ENCODE measurements at regions not wholly inside any gene's neighbourhood (a gene's known extent, or its start where the extent isn't known, plus 50 kb on each side); places are given as distances from the start of the nearest gene placed in this dataset.

DNA sequence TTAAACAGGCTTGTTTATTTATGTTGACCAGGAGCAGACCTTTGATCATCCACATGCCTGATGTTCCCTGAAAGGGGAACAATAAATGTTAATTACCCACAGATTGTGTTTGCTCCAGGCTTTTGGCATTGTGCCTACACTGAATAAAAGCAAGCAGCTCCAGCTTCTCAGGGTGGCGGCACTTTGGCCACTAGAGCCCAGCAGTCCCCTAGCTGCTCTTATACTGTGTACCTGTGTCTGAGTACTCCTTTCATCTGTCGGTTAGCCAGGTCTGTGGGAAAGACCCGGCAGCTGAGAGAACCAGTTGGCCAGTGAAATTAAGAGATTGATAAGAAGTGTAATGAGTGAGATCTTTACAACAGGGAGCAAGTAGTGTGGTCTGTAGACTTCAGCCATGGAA lies 254.8 kb upstream of the FTMT start:
- H3K36me3 Mint-ChIP-seq: peaks cover 0 to 3% (median 0%) of the 10 kb centered on the region in 5 donors
- no peak overlapping the region for H3K27ac Mint-ChIP-seq
- no peaks in the 10 kb centered on the region for H3K4me1 Mint-ChIP-seq
- no peak for ATAC-seq
- no peaks in the 10 kb centered on the region for H3K27me3 ChIP-seq (ENCODE audit: control insufficient read depth in 2 of 2, insufficient read depth in 2 of 2, low read length in 2 of 2)
- no peak for DNase-seq
- H3K27me3 Mint-ChIP-seq: no peaks in the 10 kb centered on the region
- H3K9me3 ChIP-seq (ENCODE audit: control insufficient read depth in 2 of 3, low read length in 3 of 3): no peaks in the 10 kb centered on the region
- no peak overlapping the region for H3K27ac ChIP-seq (ENCODE audit: low read depth, low read length)
- POLR2A ChIA-PET: no interaction called here
- peaks cover 0 to 25% (median 6%) of the 10 kb centered on the region in 11 donors for H3K9me3 Mint-ChIP-seq
- H3K36me3 ChIP-seq (ENCODE audit: control insufficient read depth in 2 of 3, insufficient read depth in 3 of 3, low read length in 3 of 3): no peaks in the 10 kb centered on the region
- no peaks in the 10 kb centered on the region for H3K4me1 ChIP-seq (ENCODE audit: control insufficient read depth in 2 of 2, insufficient read depth in 2 of 2, low read length in 2 of 2)
- H3K4me3 ChIP-seq (ENCODE audit: low read length): no peak overlapping the region
- intact Hi-C loops (cut with micrococcal nuclease): no loop called here
- CTCF ChIA-PET: no interaction called here
- H3K4me3 Mint-ChIP-seq: no peak overlapping the region

DNA sequence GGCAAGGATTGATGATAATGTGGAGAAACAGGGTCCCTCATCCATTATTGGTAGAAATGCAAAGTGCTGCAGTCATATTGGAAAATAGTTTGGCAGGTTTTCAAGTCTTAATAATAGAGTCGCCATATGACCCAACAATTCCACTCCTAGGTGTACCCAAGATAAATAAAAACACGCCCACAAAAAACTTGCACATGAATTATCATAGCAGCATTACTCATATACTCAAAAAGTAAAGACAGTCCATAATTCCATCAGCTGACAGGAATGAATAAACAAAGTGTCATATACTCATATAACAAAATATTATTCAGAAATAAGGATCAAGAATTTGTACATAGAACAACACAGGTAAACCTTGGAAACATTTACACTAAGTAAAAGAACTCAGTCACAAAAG lies 242.9 kb upstream of the FTMT start:
- no peak for ATAC-seq
- Histone ChIP-seq H3K27ac (ENCODE audit: low read depth, low read length) (no peak overlapping the region), H3K4me3 (ENCODE audit: low read length) (no peak overlapping the region), H3K27me3 (ENCODE audit: control insufficient read depth in 2 of 2, insufficient read depth in 2 of 2, low read length in 2 of 2) (no peaks in the 10 kb centered on the region), H3K36me3 (ENCODE audit: control insufficient read depth in 2 of 3, insufficient read depth in 3 of 3, low read length in 3 of 3) (no peaks in the 10 kb centered on the region), H3K4me1 (ENCODE audit: control insufficient read depth in 2 of 2, insufficient read depth in 2 of 2, low read length in 2 of 2) (no peaks in the 10 kb centered on the region), H3K9me3 (ENCODE audit: control insufficient read depth in 2 of 3, low read length in 3 of 3) (no peaks in the 10 kb centered on the region)
- intact Hi-C loops (cut with micrococcal nuclease): no loop called here
- POLR2A ChIA-PET: no interaction called here
- Mint-ChIP-seq H3K27ac (no peak overlapping the region), H3K27me3 (no peaks in the 10 kb centered on the region), H3K4me3 (no peak overlapping the region), H3K9me3 (peaks cover 0 to 15% (median 10%) of the 10 kb centered on the region in 11 donors), H3K4me1 (no peaks in the 10 kb centered on the region), H3K36me3 (no peaks in the 10 kb centered on the region)
- no peak for DNase-seq
- CTCF ChIA-PET: no interaction called here

DNA sequence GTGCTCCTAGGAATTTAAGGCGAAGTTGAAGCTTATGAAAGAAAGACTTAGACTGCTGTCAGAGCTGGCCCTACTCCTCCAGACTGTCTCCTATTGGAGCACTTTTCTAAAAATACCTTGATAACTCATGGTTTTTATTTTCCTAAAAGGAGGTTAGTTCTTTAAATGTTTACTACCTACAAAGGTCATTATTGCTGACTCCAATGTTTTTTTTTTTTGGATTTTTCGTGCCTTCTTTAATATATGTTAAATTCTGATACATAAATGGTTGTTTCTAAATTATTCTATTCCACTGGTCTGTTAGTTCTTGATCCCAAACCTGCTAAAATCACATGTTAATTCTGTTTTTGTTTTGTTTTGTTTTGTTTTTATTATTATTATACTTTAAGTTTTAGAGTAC lies 227.6 kb upstream of the FTMT start:
- ChIA-PET CTCF (no interaction called here), POLR2A (no interaction called here)
- no peak overlapping the region for H3K27ac ChIP-seq (ENCODE audit: low read depth, low read length)
- Mint-ChIP-seq H3K36me3 (no peaks in the 10 kb centered on the region), H3K9me3 (peaks cover 0 to 10% (median 0%) of the 10 kb centered on the region in 11 donors), H3K4me1 (no peaks in the 10 kb centered on the region), H3K4me3 (no peak overlapping the region), H3K27ac (no peak overlapping the region), H3K27me3 (no peaks in the 10 kb centered on the region)
- H3K4me3 ChIP-seq (ENCODE audit: low read length): no peak overlapping the region
- DNase-seq (no peak), ATAC-seq (no peak)
- H3K36me3 ChIP-seq (ENCODE audit: control insufficient read depth in 2 of 3, insufficient read depth in 3 of 3, low read length in 3 of 3): no peaks in the 10 kb centered on the region
- H3K27me3 ChIP-seq (ENCODE audit: control insufficient read depth in 2 of 2, insufficient read depth in 2 of 2, low read length in 2 of 2): no peaks in the 10 kb centered on the region
- intact Hi-C loops (cut with micrococcal nuclease): no loop called here
- no peaks in the 10 kb centered on the region for H3K9me3 ChIP-seq (ENCODE audit: control insufficient read depth in 2 of 3, low read length in 3 of 3)
- H3K4me1 ChIP-seq (ENCODE audit: control insufficient read depth in 2 of 2, insufficient read depth in 2 of 2, low read length in 2 of 2): no peaks in the 10 kb centered on the region

DNA sequence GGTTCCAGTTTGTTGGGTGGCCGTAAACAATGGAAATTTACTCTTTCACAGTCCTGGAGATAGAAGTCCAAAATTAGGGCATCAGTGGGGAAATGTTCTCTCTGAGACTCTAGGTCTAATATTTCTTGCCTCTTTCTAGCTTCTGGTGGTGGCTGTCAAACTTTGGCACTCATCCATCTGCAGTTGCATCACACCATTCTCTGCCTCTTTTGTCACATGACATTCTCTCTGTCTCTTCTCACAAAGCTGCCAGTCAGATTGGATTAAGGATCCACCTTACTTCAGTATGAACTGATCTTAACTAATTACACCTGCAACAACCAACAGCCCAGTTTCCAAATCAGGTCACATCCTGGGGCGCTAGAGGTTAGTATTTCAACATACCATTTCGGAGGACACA lies 222.9 kb upstream of the FTMT start:
- no peak for ATAC-seq

DNA sequence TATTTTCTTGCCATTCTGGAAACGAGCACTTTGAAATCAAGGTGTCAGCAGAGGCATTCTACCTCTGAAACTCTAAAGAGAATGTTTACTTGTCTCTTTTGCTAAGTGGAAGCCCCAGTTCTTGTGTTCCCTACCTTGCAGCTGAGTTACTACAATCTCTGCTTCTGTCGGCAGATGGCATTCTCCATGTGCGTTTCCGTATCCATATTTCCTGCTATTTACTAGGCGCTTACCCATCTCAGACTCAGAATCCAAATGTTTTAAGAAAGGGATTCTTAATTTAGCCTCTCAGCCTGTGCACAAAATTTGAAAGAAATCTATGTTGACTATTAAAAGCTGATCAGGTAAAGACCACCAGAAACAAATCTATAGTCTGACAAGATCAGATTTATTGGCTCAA lies 221.3 kb upstream of the FTMT start:
- peaks cover 0 to 13% (median 0%) of the 10 kb centered on the region in 11 donors for H3K9me3 Mint-ChIP-seq
- Histone ChIP-seq H3K36me3 (ENCODE audit: control insufficient read depth in 2 of 3, insufficient read depth in 3 of 3, low read length in 3 of 3) (no peaks in the 10 kb centered on the region), H3K4me3 (ENCODE audit: low read length) (no peak overlapping the region), H3K27me3 (ENCODE audit: control insufficient read depth in 2 of 2, insufficient read depth in 2 of 2, low read length in 2 of 2) (no peaks in the 10 kb centered on the region), H3K4me1 (ENCODE audit: control insufficient read depth in 2 of 2, insufficient read depth in 2 of 2, low read length in 2 of 2) (no peaks in the 10 kb centered on the region), H3K27ac (ENCODE audit: low read depth, low read length) (no peak overlapping the region), H3K9me3 (ENCODE audit: control insufficient read depth in 2 of 3, low read length in 3 of 3) (no peaks in the 10 kb centered on the region)
- CTCF ChIA-PET: no interaction called here
- intact Hi-C loops (cut with micrococcal nuclease): no loop called here
- ATAC-seq: no peak
- DNase-seq: no peak
- no peak overlapping the region for H3K4me3 Mint-ChIP-seq
- no peak overlapping the region for H3K27ac Mint-ChIP-seq
- no peaks in the 10 kb centered on the region for H3K4me1 Mint-ChIP-seq
- POLR2A ChIA-PET: no interaction called here
- H3K27me3 Mint-ChIP-seq: no peaks in the 10 kb centered on the region
- no peaks in the 10 kb centered on the region for H3K36me3 Mint-ChIP-seq

More for the DNA sequence above, 222.9 kb upstream of the FTMT start:
- CTCF ChIA-PET: no interaction called here
- H3K4me3 ChIP-seq (ENCODE audit: low read length): no peak overlapping the region
- intact Hi-C loops (cut with micrococcal nuclease): no loop called here
- no peaks in the 10 kb centered on the region for H3K36me3 ChIP-seq (ENCODE audit: control insufficient read depth in 2 of 3, insufficient read depth in 3 of 3, low read length in 3 of 3)
- Mint-ChIP-seq H3K36me3 (no peaks in the 10 kb centered on the region), H3K4me3 (no peak overlapping the region), H3K4me1 (no peaks in the 10 kb centered on the region), H3K27me3 (no peaks in the 10 kb centered on the region), H3K9me3 (peaks cover 0 to 11% (median 0%) of the 10 kb centered on the region in 11 donors), H3K27ac (no peak overlapping the region)
- no peaks in the 10 kb centered on the region for H3K9me3 ChIP-seq (ENCODE audit: control insufficient read depth in 2 of 3, low read length in 3 of 3)
- no peaks in the 10 kb centered on the region for H3K27me3 ChIP-seq (ENCODE audit: control insufficient read depth in 2 of 2, insufficient read depth in 2 of 2, low read length in 2 of 2)
- DNase-seq: no peak
- no peak overlapping the region for H3K27ac ChIP-seq (ENCODE audit: low read depth, low read length)
- POLR2A ChIA-PET: no interaction called here
- no peaks in the 10 kb centered on the region for H3K4me1 ChIP-seq (ENCODE audit: control insufficient read depth in 2 of 2, insufficient read depth in 2 of 2, low read length in 2 of 2)

DNA sequence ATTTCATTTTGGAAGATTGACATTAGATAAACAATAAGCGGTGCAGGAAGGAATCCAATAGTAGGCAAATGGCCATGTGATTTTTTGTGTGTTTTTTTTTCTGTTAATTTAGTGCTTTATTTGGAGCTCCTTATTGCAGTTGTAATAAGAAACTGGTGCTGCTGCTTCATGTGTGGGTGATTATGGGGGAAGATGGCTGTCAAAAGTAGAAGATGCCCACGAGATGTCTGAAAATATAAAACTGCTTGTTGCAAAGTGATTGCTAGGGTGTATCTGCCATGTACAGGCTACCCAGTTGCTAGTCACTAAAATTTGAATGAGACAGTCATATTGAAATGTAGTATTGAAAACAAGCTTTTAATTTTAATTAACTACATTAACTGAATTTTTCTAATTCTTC lies 216.7 kb upstream of the FTMT start:
- no peak overlapping the region for H3K27ac Mint-ChIP-seq
- Histone ChIP-seq H3K9me3 (ENCODE audit: control insufficient read depth in 2 of 3, low read length in 3 of 3) (no peaks in the 10 kb centered on the region), H3K4me3 (ENCODE audit: low read length) (no peak overlapping the region), H3K27me3 (ENCODE audit: control insufficient read depth in 2 of 2, insufficient read depth in 2 of 2, low read length in 2 of 2) (no peaks in the 10 kb centered on the region), H3K27ac (ENCODE audit: low read depth, low read length) (no peak overlapping the region), H3K4me1 (ENCODE audit: control insufficient read depth in 2 of 2, insufficient read depth in 2 of 2, low read length in 2 of 2) (no peaks in the 10 kb centered on the region), H3K36me3 (ENCODE audit: control insufficient read depth in 2 of 3, insufficient read depth in 3 of 3, low read length in 3 of 3) (no peaks in the 10 kb centered on the region)
- ATAC-seq (no peak), DNase-seq (no peak)
- H3K4me3 Mint-ChIP-seq: no peak overlapping the region
- no peaks in the 10 kb centered on the region for H3K4me1 Mint-ChIP-seq
- ChIA-PET CTCF (no interaction called here), POLR2A (no interaction called here)
- intact Hi-C loops (cut with micrococcal nuclease): no loop called here
- peaks cover 0 to 27% (median 3%) of the 10 kb centered on the region in 11 donors for H3K9me3 Mint-ChIP-seq
- peaks cover 0 to 4% (median 0%) of the 10 kb centered on the region in 5 donors for H3K36me3 Mint-ChIP-seq
- H3K27me3 Mint-ChIP-seq: no peaks in the 10 kb centered on the region

DNA sequence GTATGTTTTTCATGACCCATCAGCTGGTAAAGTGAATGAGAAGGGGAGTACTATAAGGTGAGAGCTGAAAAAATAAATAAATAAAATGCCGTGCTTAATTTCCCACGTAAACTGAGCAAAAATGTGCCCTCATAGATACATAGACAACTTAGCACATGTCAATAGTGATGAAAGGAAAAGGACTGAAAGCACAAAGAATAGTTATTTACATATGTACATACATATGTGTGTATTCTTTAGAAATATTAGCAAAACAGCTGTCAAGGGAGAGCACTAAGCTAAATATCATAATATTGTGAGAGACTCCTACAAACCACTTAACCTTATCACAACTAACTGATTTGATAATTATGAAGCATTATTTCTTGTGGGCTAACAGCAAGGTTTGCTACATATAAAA lies 213.6 kb upstream of the FTMT start:
- H3K4me3 Mint-ChIP-seq: no peak overlapping the region
- no peak for DNase-seq
- Histone ChIP-seq H3K4me1 (ENCODE audit: control insufficient read depth in 2 of 2, insufficient read depth in 2 of 2, low read length in 2 of 2) (no peaks in the 10 kb centered on the region), H3K27me3 (ENCODE audit: control insufficient read depth in 2 of 2, insufficient read depth in 2 of 2, low read length in 2 of 2) (no peaks in the 10 kb centered on the region), H3K36me3 (ENCODE audit: control insufficient read depth in 2 of 3, insufficient read depth in 3 of 3, low read length in 3 of 3) (no peaks in the 10 kb centered on the region), H3K9me3 (ENCODE audit: control insufficient read depth in 2 of 3, low read length in 3 of 3) (peaks cover 0 to 3% (median 0%) of the 10 kb centered on the region in 3 experiments), H3K4me3 (ENCODE audit: low read length) (no peak overlapping the region), H3K27ac (ENCODE audit: low read depth, low read length) (no peak overlapping the region)
- intact Hi-C loops (cut with micrococcal nuclease): no loop called here
- peaks cover 0 to 4% (median 0%) of the 10 kb centered on the region in 5 donors for H3K36me3 Mint-ChIP-seq
- ChIA-PET POLR2A (no interaction called here), CTCF (no interaction called here)
- no peaks in the 10 kb centered on the region for H3K27me3 Mint-ChIP-seq
- no peak for ATAC-seq
- no peak overlapping the region for H3K27ac Mint-ChIP-seq
- no peaks in the 10 kb centered on the region for H3K4me1 Mint-ChIP-seq
- H3K9me3 Mint-ChIP-seq: peaks cover 0 to 34% (median 5%) of the 10 kb centered on the region in 11 donors

All from naive thymus-derived CD4-positive, alpha-beta T cell (primary cell).